ENCODE measurements at regions not wholly inside any gene's neighbourhood (a gene's known extent, or its start where the extent isn't known, plus 50 kb on each side); places are given as distances from the start of the nearest gene placed in this dataset.

DNA sequence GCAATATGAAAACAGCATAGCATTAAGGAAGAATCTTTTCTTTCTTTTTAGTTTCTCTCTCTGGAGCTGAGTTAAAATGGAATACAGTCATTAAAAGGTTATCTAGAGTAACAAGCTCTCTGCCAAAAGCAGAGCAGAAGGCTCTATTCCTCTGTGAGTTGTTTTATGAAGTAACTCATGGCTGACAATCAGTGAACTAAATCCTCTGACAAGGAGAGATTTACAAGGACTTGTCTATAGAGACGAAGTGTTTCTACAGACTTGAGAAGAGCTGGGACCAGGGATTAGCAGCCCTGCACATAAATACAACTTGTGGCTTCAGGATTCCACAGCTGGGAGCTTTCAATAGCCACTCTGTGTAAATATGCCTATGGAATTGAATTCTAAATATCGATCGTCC lies 192.5 kb upstream of the RAG2 start:
- TF ChIP-seq, protein P1, sequence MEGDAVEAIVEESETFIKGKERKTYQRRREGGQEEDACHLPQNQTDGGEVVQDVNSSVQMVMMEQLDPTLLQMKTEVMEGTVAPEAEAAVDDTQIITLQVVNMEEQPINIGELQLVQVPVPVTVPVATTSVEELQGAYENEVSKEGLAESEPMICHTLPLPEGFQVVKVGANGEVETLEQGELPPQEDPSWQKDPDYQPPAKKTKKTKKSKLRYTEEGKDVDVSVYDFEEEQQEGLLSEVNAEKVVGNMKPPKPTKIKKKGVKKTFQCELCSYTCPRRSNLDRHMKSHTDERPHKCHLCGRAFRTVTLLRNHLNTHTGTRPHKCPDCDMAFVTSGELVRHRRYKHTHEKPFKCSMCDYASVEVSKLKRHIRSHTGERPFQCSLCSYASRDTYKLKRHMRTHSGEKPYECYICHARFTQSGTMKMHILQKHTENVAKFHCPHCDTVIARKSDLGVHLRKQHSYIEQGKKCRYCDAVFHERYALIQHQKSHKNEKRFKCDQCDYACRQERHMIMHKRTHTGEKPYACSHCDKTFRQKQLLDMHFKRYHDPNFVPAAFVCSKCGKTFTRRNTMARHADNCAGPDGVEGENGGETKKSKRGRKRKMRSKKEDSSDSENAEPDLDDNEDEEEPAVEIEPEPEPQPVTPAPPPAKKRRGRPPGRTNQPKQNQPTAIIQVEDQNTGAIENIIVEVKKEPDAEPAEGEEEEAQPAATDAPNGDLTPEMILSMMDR (IDR thresholded peaks at IDR 0.05 in 8 of 11, conservative IDR thresholded peaks at IDR 0.05 in 3 of 11): no peak
- no peak for TF ChIP-seq POLR2A (IDR thresholded peaks at IDR 0.05)

Measured in spleen (tissue), 7 donors.